Stimulated activated CD8-positive, alpha-beta memory T cell treated with anti-CD3 and anti-CD28 coated beads, Interleukin-4, amount 100 ng/mL, for 1 hour (primary cell): ENCODE measurements at regions not wholly inside any gene's neighbourhood (a gene's known extent, or its start where the extent isn't known, plus 50 kb on each side); places are given as distances from the start of the nearest gene placed in this dataset.
A peak's percentile ranks its signal among the peaks of the same experiment; 100 is the strongest.
"Not testable (repeated sequence)": the region's sequence is repeated elsewhere in the genome, so short reads cannot be mapped to it uniquely, and the experiment has no call there.

Source experiments
- DNase-seq, 2 donors: peaks; one replicate each; pipeline ENCODE4 v3.0.0-alpha.2; 2020; ENCODE audit warnings: low read depth in 2 of 2, low spot score in 1 of 2

GRCh38 chr9:124124729-124125650 is 113.4 kb downstream of the LHX2 start:
- no peak for DNase-seq

- no peak for DNase-seq
Measured at GRCh38 chr9:124125651-124125977, 114.0 kb downstream of the LHX2 start.

DNA sequence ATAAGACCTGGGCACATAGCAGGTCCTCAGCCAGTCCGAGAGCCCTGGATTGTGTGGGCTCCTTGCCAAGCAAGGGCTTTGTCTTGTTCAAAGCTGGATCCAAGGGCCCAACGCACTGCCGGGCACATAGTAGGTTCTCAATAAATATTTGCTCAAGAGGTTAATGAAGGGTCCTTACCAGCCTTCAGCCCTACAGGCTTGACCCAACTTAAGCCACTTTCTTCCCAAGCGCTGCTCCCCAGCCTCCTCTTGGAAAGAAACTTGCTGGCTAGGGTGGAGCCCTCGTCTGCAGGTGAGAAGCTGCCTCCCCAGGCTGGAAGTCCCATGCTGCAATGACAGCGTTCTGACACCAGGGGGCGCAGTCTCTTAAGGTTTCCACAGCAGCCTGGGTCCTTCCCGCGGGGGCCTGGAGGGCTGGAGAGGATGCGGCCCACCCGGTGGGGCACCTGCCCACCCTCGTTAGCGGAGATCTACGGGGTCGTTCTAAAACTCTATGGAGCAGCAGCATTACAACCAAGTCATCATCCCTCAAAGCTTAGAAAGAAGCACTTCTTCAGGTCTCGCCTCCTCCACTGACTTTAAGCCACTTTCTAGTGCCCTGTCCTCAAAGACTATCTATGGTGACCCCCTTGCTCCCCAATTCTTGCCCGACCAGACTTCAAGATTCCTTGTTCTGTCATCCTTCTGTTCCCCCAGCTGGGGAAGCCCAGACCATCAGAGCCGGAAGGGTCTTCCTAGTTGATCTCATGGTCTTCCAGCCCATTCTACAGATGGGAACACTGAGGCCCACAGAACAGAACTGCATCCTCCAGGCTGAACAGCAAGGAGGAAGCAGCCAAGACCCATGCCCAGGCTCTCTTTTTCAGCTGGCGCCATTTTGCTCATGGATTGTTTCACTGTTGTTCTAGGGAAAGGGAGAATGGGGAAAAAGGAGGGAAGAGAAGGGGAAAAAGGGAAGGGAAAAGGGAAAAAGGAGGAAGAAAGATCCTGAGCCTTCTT is 115.4 kb downstream of the LHX2 start:
- peak; percentile 54 to 70 for DNase-seq

DNA sequence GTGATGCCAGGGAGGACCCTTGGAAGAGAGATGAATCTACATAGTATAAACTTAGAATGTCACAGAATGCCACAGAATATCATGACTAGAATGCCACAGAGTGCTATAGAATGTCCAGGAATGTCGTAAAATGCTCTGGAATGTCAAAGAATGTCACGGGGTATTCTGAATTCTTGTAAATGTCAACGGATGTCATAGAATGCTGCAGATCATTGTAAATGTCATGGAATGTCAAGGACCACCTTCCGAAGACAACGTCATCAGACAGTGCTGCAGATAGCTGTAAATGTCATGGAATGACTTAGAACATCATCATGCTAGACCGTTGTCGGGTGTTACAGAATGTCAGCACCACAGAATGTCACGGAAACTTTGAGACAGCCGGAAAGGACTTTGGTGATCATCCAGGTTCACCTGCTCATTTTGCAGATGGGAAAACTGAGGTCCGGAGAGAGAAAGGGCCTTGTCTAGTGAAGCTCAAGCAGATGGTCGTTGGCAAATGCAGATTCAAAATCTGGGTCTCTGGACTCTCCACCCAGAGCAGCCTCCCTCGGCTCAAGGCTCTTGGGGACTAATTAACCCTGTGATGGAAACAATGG is 117.1 kb downstream of the LHX2 start:
- no peak for DNase-seq

GRCh38 chr9:124130277-124131075 is 118.9 kb downstream of the LHX2 start:
- no peak for DNase-seq

DNA sequence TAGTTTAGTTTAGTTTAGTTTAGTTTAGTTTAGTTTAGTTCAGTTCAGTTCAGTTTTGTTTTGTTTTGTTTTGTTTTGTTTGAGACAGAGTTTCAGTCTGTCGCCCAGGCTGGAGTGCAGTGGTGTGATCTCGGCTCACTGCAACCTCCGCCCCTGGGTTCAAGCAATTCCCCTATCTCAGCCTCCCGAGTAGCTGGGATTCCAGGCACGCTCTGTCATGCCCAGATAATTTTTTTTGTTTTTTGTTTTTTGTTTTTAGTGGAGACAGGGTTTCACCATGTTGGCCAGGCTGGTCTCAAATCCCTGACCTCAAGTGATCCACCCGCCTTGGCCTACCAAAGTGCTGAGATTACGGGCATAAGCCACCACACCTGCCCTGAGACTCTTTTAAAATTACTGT is 120.0 kb downstream of the LHX2 start:
- DNase-seq = not testable (repeated sequence)

DNA sequence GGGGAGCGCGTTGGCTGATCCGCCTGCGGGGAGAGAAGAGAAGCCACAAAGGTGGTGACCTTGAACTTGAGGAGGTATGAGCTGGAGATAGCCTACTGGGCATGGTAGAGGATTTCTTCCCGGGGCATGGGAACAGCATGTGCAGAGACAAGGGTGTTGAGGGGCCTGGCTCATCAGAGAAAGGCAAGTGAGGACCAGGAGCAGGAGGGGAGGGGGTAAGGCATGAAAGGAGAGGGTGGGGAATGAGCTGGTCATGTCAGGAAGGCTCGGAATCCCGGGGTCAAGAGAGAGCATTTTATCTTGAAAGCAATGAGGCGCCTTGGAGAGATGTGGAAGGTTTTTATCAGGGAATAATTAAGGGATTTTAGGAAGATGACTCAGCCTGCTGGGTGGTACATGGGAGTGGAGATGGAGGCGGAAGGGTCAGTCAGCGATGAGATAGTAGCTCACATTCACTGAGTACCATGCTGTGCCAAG is 121.1 kb downstream of the LHX2 start:
- DNase-seq = no peak

DNA sequence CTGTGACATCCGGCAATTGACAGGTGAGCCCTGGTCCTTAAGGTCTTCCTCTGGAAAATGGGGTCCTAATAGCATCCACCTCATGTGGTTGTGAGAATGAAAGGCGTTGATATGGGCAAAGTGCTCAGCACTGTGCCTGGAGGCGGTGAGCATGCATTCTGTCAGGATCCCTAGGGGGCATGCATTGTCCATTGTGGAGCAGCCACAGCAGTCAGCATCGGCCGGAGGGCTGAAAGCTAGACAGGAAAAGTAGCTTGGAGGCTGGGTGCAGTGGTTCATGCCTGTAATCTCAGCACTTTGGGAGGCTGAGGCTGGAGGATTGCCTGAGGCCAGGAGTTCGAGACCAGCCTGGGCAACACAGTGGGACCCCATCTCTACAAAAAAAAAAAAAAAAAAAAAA is 122.2 kb downstream of the LHX2 start:
- no peak for DNase-seq

DNA sequence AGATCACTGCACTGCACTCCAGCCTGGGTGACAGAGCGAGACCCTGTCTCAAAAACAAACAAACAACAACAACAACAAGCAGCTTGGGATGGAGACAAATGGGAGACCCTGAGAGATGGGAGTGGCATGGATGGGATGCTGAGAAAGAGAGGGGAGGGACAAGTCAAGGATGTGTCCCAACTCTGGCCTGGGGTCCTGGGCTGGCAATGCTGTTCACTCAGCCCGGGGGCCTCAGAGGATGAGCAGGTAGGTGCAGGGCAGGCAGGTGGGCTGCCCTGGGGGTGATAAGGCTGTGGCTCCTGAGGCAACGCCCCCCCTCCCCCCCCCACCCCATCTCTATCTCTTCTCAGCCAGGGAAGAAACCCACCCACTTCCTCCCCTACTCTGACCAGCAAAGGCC is 123.0 kb downstream of the LHX2 start:
- DNase-seq = no peak

- DNase-seq = no peak
Measured at GRCh38 chr9:124135813-124136365, 121.9 kb upstream of the NEK6 start.

GRCh38 chr9:124137009-124137943 is 120.5 kb upstream of the NEK6 start:
- no peak for DNase-seq

DNA sequence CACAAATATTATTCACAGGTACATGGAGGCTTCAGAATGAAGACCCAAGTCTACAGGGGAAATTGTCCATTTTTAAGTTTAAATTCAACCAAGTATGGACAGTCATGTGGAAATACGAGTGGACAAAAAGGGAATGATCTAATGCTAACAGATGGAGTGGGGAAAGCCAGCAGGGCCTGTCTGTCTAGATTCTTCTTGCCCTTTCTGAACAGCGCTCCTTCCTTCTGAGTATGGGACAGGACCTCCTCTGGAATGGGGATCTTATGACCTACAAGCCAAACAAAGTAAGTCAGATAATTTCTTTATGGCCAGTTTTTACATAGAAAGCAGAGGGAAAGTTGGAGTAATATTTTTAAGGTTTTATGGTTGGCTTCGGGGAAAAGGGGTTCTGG is 119.8 kb upstream of the NEK6 start:
- no peak for DNase-seq

DNA sequence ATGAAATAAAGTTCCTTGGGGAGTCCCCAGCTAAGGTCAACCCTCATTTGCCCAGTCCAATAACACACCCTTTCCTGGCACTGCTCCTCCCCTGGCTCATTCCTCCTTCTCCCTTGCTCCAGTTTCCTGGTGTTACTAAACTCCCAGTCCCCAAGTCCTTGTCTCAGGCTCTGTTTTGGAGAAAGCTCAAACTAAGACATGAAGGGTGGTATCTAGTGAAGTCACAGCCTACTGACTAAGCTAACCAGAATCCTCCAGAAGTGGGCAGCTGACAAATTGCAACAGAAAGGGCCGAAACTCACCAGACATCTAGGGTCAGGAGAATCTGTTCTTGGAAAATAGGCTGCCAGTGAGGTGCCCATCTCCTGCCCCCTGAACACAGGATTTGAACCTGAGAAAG is 118.7 kb upstream of the NEK6 start:
- DNase-seq = no peak

GRCh38 chr9:124140941-124141568 is 116.7 kb upstream of the NEK6 start:
- DNase-seq = no peak

DNA sequence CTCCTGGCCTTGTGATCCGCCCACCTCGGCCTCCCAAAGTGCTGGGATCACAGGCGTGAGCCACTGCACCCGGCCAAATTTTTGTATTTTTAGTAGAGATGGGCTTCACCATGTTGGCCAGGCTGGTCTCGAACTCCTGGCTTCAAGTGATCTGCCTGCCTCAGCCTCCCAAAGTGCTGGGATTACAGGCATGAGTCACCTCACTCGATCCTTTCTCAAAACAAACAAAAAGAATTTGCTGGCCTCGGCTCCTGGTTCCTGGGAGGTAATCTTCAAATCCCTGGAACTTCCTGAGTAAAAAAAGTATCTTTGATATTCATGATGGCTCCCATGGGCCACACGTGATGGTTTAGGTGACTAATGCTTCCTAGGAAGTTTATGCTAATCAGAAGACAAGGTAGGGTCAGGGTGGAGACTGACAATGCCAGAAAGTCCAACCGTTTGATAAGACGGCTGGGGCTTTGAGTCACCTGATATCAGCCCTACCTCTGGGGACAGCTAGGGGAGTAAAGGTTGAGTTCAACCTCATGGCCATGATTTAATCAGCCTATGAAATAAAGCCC is 113.1 kb upstream of the NEK6 start:
- DNase-seq = not testable (repeated sequence)

DNA sequence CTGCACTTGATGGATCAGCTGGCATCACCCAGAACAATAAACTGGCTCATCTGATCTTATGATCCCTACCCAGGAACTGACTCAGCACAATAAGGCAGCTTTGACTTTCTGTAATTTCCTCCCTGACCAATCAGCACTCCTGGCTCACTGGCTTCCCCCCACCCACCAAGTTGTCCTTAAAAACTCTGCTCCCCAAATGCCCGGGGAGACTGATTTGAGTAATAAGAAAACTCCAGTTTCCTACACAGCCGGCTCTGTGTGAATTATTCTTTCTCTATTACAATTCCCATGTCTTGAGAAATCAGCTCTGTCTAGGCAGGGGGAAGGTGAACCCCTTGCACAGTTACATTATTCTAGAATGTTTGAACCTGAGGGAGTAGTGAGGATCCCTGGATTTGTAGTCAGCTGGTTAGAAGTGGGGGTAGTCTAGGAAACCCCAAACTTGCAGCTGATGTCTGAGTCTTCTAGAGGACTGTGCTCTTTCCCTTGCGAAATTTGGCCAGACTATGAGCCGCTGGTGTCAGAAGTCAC is 111.7 kb upstream of the NEK6 start:
- DNase-seq = no peak

GRCh38 chr9:124149992-124150391 is 107.8 kb upstream of the NEK6 start:
- no peak for DNase-seq

GRCh38 chr9:124163760-124164255 is 93.9 kb upstream of the NEK6 start:
- no peak for DNase-seq
